Heart left ventricle (tissue), 13 donors: ENCODE measurements at regions not wholly inside any gene's neighbourhood (a gene's known extent, or its start where the extent isn't known, plus 50 kb on each side); places are given as distances from the start of the nearest gene placed in this dataset.
"Not testable (repeated sequence)": the region's sequence is repeated elsewhere in the genome, so short reads cannot be mapped to it uniquely, and the experiment has no call there.

ENCODE experiments used
- CTCF ChIP-seq, 12 donors: fragments of 200-600 bp; sonication (generic) in 4 of 12; IDR thresholded peaks; one replicate each; pipeline versions ENCODE4 v1.5.0 to v1.8.0; 2018 to 2022; ENCODE audit warnings: antibody characterized with exemption in 12 of 12, mild to moderate bottlenecking in 5 of 12
- POLR2A ChIP-seq, 2 donors: fragments of 450-650 bp; IDR thresholded peaks; one replicate each; pipeline ENCODE4 v1.6.1; 2017; ENCODE audit warnings: antibody characterized with exemption in 2 of 2, mild to moderate bottlenecking in 2 of 2, moderate library complexity in 2 of 2
- donor health status: ischemic (EF 13 %, LVEDD 7.1; RV severe dilation, severe dysfunction).
- donor health status: DM: no; HTN: yes; CAD: no.
- donor health status: DM: no; HTN: no; CAD: no.
- donor health status: ischemic (EF 25% LVEDD 6.9; RV normal size, moderate dysfunction).
- donor health status: ischemic (EF 25% LVEDD 5.7; RV mildly dilated, moderate dysfunction).
- donor health status: ischemic (EF 35%, LVEDD 5.7; RV mildly dilated, moderate dysfunction).
- donor health status: nonischemic (EF 11% LVEDD 7.7; RV severe dilation, severe dysfunction).
- donor health status: DM: yes; HTN: yes; CAD: no.
- donor health status: PGD.
- donor health status: ischemic (EF 29% LVEDD 5.4; RV normal size, mild dysfunction).
- donor health status: nonischemic (EF 23%, LVEDD 6.1; RV moderate dilation, normal function).

GRCh38 chr21:13052816-13053215 is 556.8 kb upstream of the POTED start:
- peak in 1 of 12 donors; percentile 9 for TF ChIP-seq CTCF (IDR thresholded peaks at IDR 0.05)
- TF ChIP-seq POLR2A (IDR thresholded peaks at IDR 0.05): not testable (repeated sequence)
